HCT116 (cell line): ENCODE measurements at regions not wholly inside any gene's neighbourhood (a gene's known extent, or its start where the extent isn't known, plus 50 kb on each side); places are given as distances from the start of the nearest gene placed in this dataset.

ENCODE experiments used
- CBX3 ChIP-seq: IDR thresholded peaks from 2 replicates; pipeline ENCODE4 v1.6.1; 2012; ENCODE audit warnings: low read depth
- EGR1 ChIP-seq: IDR thresholded peaks from 2 replicates; pipeline ENCODE4 v1.6.1; 2012; ENCODE audit warnings: low read depth
- ELF1 ChIP-seq: IDR thresholded peaks from 2 replicates; pipeline ENCODE4 v1.6.1; 2012; ENCODE audit warnings: low read depth, borderline replicate concordance
- EZH2phosphoT487 ChIP-seq: fragments of 200-600 bp; IDR thresholded peaks from 2 replicates; pipeline ENCODE4 v1.6.1; 2018; ENCODE audit warnings: antibody characterized with exemption, borderline replicate concordance
- JUND ChIP-seq: IDR thresholded peaks from 2 replicates; pipeline ENCODE4 v1.6.1; 2012
- POLR2A ChIP-seq: IDR thresholded peaks from 2 replicates; pipeline ENCODE4 v1.7.0; 2011; ENCODE audit warnings: borderline replicate concordance; ENCODE audit not compliant: insufficient read depth, insufficient read length; ENCODE audit errors: extremely low read depth
- TCF7L2 ChIP-seq: IDR thresholded peaks from 2 replicates; pipeline ENCODE4 v1.7.0; 2011; ENCODE audit warnings: borderline replicate concordance, inconsistent platforms; ENCODE audit not compliant: insufficient read depth, insufficient read length; ENCODE audit errors: extremely low read depth
- ZFX ChIP-seq: fragments of 450-650 bp; IDR thresholded peaks from 2 replicates; pipeline ENCODE4 v1.6.1; 2017
- ZNF274 ChIP-seq: fragments of 200-500 bp; sonication (Bioruptor generic); IDR thresholded peaks from 2 replicates; pipeline ENCODE4 v1.6.1; 2014; ENCODE audit warnings: mild to moderate bottlenecking, low read depth, low read length, inconsistent platforms
- TF ChIP-seq, protein P1 (sequence below), 3 experiments: fragments of 200-600 bp in 1 of 3; sonication (generic) in 1 of 3; IDR thresholded peaks in 2 of 3; conservative IDR thresholded peaks in 1 of 3; 2 replicates each; pipeline ENCODE4 v1.5.1; 2012 to 2017; ENCODE audit warnings: low read depth in 2 of 3, low read length in 2 of 3, antibody characterized with exemption in 1 of 3, borderline replicate concordance in 1 of 3, control low read depth in 1 of 3, mild to moderate bottlenecking in 1 of 3, mixed read lengths in 1 of 3, mixed run types in 1 of 3, moderate library complexity in 1 of 3; ENCODE audit not compliant: insufficient read depth in 1 of 3

DNA sequence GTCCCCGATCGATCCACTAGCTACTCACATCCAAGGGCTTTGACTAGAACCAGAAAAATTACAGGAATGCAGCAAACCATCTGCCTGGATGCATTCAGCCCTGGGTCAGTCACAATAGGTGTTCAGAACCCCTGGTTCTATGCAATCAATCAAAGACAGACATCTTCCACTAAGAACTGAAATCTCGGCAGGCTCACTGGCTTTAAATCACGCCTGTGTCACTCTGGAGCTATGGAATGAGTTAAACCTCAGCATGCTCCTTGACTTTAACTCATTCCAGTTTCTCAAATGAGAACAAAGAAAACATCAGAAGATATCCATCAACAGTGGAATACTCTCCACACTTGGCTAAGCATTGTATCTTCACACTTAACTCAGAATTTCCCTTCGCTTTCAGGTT is 68.1 kb upstream of the SPTBN1 start:
- TF ChIP-seq, protein P1, sequence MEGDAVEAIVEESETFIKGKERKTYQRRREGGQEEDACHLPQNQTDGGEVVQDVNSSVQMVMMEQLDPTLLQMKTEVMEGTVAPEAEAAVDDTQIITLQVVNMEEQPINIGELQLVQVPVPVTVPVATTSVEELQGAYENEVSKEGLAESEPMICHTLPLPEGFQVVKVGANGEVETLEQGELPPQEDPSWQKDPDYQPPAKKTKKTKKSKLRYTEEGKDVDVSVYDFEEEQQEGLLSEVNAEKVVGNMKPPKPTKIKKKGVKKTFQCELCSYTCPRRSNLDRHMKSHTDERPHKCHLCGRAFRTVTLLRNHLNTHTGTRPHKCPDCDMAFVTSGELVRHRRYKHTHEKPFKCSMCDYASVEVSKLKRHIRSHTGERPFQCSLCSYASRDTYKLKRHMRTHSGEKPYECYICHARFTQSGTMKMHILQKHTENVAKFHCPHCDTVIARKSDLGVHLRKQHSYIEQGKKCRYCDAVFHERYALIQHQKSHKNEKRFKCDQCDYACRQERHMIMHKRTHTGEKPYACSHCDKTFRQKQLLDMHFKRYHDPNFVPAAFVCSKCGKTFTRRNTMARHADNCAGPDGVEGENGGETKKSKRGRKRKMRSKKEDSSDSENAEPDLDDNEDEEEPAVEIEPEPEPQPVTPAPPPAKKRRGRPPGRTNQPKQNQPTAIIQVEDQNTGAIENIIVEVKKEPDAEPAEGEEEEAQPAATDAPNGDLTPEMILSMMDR (IDR thresholded peaks at IDR 0.05 in 2 of 3, conservative IDR thresholded peaks at IDR 0.05 in 1 of 3; ENCODE audit: borderline replicate concordance in 1 of 3, insufficient read depth in 1 of 3, low read depth in 2 of 3, low read length in 2 of 3), result no peak
- TF ChIP-seq POLR2A (no peak), TCF7L2 (no peak), ZNF274 (no peak), CBX3 (no peak), ELF1 (no peak), EZH2phosphoT487 (no peak), EGR1 (no peak), JUND (no peak), ZFX (no peak)
